WERI-Rb-1 (cell line): ENCODE measurements at regions not wholly inside any gene's neighbourhood (a gene's known extent, or its start where the extent isn't known, plus 50 kb on each side); places are given as distances from the start of the nearest gene placed in this dataset.
"Not testable (repeated sequence)": the region's sequence is repeated elsewhere in the genome, so short reads cannot be mapped to it uniquely, and the experiment has no call there.

Source experiments
- DNase-seq: peaks from one replicate; pipeline ENCODE4 v3.0.0-alpha.2; 2020
- H3K27ac ChIP-seq: fragments of 250-450 bp; sonication (Bioruptor Pico); 2 replicates; pipeline ENCODE4 v1.5.1; 2020; ENCODE audit warnings: mild to moderate bottlenecking, moderate library complexity
- H3K27me3 ChIP-seq: fragments of 250-450 bp; sonication (Bioruptor Pico); 2 replicates; pipeline ENCODE4 v1.5.1; 2021; ENCODE audit warnings: mild to moderate bottlenecking, low read depth, moderate library complexity; ENCODE audit not compliant: insufficient read depth, severe bottlenecking
- H3K36me3 ChIP-seq: fragments of 250-450 bp; sonication (Bioruptor Pico); 2 replicates; pipeline ENCODE4 v1.5.1; 2020; ENCODE audit warnings: mild to moderate bottlenecking, moderate library complexity
- H3K4me3 ChIP-seq: 2 replicates; pipeline ENCODE4 v1.5.1; 2011; ENCODE audit warnings: low read depth, mild to moderate bottlenecking, control low read depth, low read length
- H3K9me3 ChIP-seq: fragments of 250-450 bp; sonication (Bioruptor Pico); 2 replicates; pipeline ENCODE4 v1.5.1; 2021; ENCODE audit warnings: mild to moderate bottlenecking, moderate library complexity; ENCODE audit not compliant: severe bottlenecking
- TF ChIP-seq, protein P1 (sequence below): IDR thresholded peaks from 2 replicates; pipeline ENCODE4 v1.5.1; 2011; ENCODE audit warnings: low read depth, mild to moderate bottlenecking, control low read depth, inconsistent platforms, low read length

DNA sequence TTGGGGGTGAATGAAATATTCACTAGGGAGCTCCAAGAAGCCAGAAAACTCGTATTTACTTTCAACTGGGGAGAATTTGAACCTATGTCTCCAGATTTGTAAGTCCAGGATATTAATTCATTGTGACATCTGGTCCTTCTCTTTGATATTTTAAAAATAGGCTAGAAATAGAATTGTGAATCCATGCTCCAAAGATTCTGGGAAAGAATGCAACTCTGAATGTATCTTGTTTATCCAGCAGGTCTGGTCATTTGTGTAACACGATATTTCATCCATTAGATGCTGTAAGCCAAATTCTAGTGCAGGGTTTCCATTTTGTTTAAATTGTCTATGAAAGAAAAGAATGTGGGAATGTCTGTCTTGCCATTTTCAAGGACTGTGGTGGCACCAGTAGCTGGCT, 334.7 kb downstream of the BMP4 start:
- TF ChIP-seq, protein P1, sequence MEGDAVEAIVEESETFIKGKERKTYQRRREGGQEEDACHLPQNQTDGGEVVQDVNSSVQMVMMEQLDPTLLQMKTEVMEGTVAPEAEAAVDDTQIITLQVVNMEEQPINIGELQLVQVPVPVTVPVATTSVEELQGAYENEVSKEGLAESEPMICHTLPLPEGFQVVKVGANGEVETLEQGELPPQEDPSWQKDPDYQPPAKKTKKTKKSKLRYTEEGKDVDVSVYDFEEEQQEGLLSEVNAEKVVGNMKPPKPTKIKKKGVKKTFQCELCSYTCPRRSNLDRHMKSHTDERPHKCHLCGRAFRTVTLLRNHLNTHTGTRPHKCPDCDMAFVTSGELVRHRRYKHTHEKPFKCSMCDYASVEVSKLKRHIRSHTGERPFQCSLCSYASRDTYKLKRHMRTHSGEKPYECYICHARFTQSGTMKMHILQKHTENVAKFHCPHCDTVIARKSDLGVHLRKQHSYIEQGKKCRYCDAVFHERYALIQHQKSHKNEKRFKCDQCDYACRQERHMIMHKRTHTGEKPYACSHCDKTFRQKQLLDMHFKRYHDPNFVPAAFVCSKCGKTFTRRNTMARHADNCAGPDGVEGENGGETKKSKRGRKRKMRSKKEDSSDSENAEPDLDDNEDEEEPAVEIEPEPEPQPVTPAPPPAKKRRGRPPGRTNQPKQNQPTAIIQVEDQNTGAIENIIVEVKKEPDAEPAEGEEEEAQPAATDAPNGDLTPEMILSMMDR = no peak

DNA sequence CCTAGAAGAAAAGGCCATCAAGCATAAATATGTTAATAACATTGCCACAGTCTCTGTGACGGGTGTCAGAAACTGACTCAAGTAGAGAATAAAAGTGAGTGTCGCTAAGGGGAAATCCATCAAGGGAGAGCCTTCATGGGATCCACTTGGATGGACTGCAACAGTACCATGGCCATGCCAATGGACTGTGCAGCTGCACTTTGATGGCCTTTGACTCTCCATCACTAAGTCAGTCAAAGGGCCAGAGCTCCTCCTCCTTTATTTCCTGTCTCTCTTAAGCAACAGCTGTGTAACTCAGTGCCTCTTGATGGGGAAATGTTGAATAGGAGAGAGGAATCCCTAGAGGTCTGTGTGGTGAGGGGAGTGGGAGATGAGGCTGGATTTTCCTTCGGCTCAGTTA, 335.2 kb downstream of the BMP4 start:
- H3K27ac ChIP-seq = no peak overlapping the region
- no peak overlapping the region for H3K4me3 ChIP-seq
- no peaks in the 10 kb centered on the region for H3K36me3 ChIP-seq
- TF ChIP-seq, protein P1 = no peak
- peaks cover 13% of the 10 kb centered on the region for H3K27me3 ChIP-seq
- H3K9me3 ChIP-seq = no peaks in the 10 kb centered on the region
- no peak for DNase-seq

More for the DNA sequence above, 334.7 kb downstream of the BMP4 start:
- H3K4me3 ChIP-seq = no peak overlapping the region
- H3K9me3 ChIP-seq = no peaks in the 10 kb centered on the region
- no peaks in the 10 kb centered on the region for H3K36me3 ChIP-seq
- H3K27ac ChIP-seq = no peak overlapping the region
- H3K27me3 ChIP-seq = peaks cover 15% of the 10 kb centered on the region
- DNase-seq = no peak

DNA sequence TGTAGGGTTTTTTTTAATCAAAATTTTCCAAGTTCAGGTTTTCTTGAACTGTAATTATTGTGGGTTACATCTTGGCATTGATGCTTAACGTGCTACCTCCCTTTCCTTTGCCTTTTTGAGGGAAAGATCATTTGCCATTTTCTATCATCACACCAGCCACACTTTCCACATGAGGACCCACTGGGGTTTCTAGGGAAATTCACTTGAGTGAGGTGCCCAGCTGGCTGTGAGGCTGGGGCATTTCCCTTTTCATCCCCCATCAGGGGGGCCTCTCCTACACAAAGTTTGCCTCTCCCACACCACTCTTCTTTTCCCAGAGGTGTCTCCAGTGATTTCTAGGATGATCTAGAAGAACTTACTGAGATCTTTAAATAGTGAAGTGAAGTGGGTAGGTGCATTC, 335.7 kb downstream of the BMP4 start:
- TF ChIP-seq, protein P1 = no peak
- no peak overlapping the region for H3K27ac ChIP-seq
- DNase-seq = no peak
- H3K9me3 ChIP-seq = no peaks in the 10 kb centered on the region
- H3K36me3 ChIP-seq = no peaks in the 10 kb centered on the region
- no peak overlapping the region for H3K4me3 ChIP-seq
- peaks cover 16% of the 10 kb centered on the region for H3K27me3 ChIP-seq

DNA sequence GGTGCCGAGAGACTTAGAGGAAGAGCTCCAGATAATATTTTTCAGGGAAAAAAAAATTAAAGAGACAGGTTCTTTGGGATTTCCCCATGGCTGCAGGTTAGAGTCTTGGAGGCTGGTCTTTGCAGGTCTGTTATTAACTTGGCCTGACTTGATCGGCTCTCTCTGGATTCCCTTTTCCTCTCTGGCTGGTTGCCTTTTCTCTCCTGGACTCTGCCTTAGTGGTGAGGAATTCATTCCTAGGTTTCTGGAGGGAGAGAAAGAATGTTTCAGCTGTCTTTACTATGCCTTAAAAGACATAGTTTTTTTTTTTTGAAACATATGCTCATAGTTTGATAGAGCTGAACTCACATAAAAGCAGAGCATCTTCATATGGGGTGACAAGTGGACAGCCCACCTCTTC, 336.3 kb downstream of the BMP4 start:
- Histone ChIP-seq H3K9me3 (no peaks in the 10 kb centered on the region), H3K36me3 (no peaks in the 10 kb centered on the region), H3K27me3 (peaks cover 17% of the 10 kb centered on the region), H3K27ac (no peak overlapping the region), H3K4me3 (no peak overlapping the region)
- TF ChIP-seq, protein P1 = no peak
- DNase-seq = no peak

DNA sequence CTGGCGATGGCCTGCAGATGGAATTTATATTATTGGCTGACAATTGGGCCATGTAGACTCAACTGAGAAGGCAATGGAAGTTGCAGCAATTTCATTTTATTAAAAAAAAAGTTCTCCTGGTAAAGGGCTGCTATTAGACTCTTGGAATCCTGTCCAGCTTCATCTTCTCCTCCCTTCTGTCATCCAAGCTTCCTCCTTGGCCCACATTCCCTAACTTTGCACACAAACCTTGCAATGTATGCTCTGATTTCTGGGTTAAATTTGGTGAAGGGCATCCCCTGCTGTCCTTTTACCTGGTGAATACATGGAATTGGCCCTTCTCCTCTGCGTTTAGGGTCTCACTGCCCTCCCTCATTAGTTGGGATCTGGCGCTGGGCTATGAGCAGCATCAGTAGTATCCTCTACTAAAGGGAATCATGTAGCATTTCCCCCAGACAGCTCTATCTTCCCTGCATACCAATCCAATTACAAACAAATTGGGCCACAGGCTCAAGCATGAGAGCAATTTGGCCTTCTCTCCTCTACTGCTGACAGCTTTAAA, 336.9 kb downstream of the BMP4 start:
- Histone ChIP-seq H3K27ac (no peak overlapping the region), H3K9me3 (no peaks in the 10 kb centered on the region), H3K36me3 (no peaks in the 10 kb centered on the region), H3K4me3 (no peak overlapping the region), H3K27me3 (peaks cover 15% of the 10 kb centered on the region)
- no peak for DNase-seq
- TF ChIP-seq, protein P1 = no peak

DNA sequence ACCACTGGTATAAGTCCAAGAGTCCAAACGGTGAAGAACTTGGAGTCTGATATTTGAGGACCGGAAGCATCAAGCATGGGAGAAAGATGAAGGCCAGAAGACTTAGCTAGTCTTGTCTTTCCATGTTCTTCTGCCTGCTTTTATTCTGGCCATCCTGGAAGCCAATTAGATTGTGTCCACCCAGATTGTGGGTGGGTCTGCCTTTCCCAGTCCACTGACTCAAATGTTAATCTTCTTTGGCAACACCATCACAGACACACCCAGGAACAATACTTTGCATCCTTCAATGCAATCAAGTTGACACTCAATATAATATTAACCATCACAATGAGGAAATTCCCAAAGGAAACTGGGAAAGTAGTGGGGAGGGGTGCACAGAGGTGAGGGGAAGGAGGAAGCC, 340.1 kb downstream of the BMP4 start:
- not testable (repeated sequence) for H3K4me3 ChIP-seq, DNase-seq, H3K27ac ChIP-seq, H3K9me3 ChIP-seq, H3K36me3 ChIP-seq
- H3K27me3 ChIP-seq = peaks cover 43% of the 10 kb centered on the region
